ENCODE measurements at regions not wholly inside any gene's neighbourhood (a gene's known extent, or its start where the extent isn't known, plus 50 kb on each side); places are given as distances from the start of the nearest gene placed in this dataset.

DNA sequence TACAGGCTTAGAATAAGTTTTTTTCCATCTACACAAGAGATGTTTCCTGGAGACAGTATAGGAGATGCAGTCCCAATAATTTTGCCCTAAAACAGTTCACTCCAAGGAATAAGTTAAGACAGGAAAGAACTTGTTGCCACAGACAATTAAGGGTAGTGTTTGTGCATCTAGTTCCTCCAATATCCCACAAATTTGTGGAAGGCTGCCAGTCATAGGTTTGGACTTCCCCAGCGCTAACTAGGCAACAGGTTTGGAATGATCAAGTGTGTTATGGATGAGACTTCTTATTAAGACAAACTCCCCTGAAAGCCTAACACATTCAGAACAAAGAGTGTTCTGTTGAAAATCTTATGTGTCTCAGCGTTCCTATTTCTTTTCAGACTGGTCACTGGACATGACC is 611.0 kb downstream of the CCER1 start:
- TF ChIP-seq, protein P1, sequence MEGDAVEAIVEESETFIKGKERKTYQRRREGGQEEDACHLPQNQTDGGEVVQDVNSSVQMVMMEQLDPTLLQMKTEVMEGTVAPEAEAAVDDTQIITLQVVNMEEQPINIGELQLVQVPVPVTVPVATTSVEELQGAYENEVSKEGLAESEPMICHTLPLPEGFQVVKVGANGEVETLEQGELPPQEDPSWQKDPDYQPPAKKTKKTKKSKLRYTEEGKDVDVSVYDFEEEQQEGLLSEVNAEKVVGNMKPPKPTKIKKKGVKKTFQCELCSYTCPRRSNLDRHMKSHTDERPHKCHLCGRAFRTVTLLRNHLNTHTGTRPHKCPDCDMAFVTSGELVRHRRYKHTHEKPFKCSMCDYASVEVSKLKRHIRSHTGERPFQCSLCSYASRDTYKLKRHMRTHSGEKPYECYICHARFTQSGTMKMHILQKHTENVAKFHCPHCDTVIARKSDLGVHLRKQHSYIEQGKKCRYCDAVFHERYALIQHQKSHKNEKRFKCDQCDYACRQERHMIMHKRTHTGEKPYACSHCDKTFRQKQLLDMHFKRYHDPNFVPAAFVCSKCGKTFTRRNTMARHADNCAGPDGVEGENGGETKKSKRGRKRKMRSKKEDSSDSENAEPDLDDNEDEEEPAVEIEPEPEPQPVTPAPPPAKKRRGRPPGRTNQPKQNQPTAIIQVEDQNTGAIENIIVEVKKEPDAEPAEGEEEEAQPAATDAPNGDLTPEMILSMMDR (IDR thresholded peaks at IDR 0.05 in 8 of 11, conservative IDR thresholded peaks at IDR 0.05 in 3 of 11): no peak
- no peak for TF ChIP-seq POLR2A (IDR thresholded peaks at IDR 0.05)

Measured in spleen (tissue), 7 donors.